ENCODE measurements at regions not wholly inside any gene's neighbourhood (a gene's known extent, or its start where the extent isn't known, plus 50 kb on each side); places are given as distances from the start of the nearest gene placed in this dataset.
"Not testable (repeated sequence)": the region's sequence is repeated elsewhere in the genome, so short reads cannot be mapped to it uniquely, and the experiment has no call there.

DNA sequence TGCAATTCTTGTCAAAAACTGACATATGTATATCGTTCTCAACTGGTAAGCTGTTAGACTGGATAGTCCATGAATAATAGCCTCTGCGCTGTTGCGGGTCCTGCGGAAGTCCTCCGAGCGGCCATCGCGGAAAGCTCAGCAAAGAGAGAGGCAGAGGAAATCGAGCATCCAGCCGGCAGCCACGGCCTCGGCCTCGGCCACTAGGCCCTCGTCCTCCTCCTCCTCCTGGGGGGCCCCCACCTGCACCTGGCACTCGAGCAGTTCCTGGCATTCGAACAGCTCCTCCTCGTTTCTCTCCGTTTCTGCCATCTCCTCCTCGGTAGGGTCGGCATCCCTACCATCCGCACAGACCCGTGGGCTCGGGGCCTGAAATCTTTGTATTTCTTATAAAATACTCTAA lies 111.2 kb upstream of the CYLC1 start:
- 90% methylated on average over 21 to 23 of the region's 23 CpGs for WGBS, 2 donors
- intact Hi-C loops (cut with DNase I); H3K4me1 ChIP-seq; H3K36me3 ChIP-seq; ATAC-seq; H3K27me3 ChIP-seq; DNase-seq; H3K9me3 ChIP-seq; H3K4me3 ChIP-seq; H3K27ac ChIP-seq: not testable (repeated sequence)

DNA sequence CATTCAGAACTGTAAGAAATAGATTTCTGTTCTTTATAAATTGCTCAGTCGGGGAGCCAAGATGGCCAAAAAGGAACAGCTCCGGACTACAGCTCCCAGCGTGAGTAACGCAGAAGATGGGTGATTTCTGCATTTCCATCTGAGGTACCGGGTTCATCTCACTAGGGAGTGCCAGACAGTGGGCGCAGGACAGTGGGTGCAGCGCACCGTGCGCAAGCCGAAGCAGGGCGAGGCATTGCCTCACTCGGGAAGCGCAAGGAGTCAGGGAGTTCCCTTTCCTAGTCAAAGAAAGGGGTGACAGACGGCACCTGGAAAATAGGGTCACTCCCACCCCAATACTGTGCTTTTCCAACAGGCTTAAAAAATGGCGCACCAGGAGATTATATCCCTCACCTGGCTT lies 110.5 kb upstream of the CYLC1 start:
- H3K36me3 ChIP-seq; H3K9me3 ChIP-seq; H3K4me1 ChIP-seq; DNase-seq; ATAC-seq; H3K4me3 ChIP-seq; intact Hi-C loops (cut with DNase I); H3K27me3 ChIP-seq; H3K27ac ChIP-seq: not testable (repeated sequence)
- WGBS, 2 donors: 71 to 93% methylated on average over 7 to 14 of the region's 15 CpGs

DNA sequence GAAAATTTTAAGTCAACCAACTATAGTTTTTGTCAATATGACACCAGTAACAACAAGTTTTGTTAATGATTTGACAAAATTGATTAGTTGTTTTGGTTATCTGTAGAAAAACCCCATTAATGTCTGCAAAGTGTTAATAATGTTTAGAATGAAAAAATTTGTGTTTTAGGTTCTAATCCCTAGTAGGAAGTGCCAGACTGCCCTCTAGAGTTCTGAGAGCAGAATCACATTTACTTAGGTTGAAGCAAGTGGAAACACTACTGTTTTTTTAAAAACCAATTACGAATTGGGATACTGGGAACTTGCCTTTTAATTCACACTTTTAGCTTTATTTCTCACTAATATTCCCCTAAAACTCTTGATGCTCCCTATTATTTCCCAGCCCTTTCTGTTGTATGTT lies 101.1 kb upstream of the CYLC1 start:
- H3K4me1 ChIP-seq: no peaks in the 10 kb centered on the region
- 7 to 12% methylated on average over 1 of the region's 1 CpG for WGBS, 2 donors

DNA sequence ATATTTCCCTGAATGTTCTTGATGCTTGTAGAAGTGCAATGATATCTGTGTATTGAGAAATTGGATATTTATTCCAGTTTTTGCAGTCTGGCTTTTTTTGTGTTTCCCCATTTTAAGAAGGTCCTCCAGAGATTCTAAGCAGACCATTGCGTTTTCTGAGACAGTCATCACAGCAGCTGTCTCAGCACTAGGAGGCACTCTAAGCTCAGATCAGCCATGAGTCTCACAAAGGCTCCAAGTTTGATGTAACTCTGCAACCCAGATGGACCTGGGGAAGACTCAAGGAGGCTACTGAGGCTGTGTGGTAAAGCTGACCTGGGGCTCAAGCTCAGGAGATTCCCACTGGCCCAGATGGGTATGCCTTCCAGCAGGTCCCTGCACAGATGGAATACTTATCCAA lies 89.3 kb upstream of the CYLC1 start:
- intact Hi-C loops (cut with DNase I): no loop called here
- Histone ChIP-seq H3K36me3 (no peaks in the 10 kb centered on the region), H3K27ac (no peak overlapping the region), H3K9me3 (no peaks in the 10 kb centered on the region), H3K27me3 (no peaks in the 10 kb centered on the region), H3K4me1 (no peaks in the 10 kb centered on the region), H3K4me3 (no peak overlapping the region)
- TF ChIP-seq, protein P1, sequence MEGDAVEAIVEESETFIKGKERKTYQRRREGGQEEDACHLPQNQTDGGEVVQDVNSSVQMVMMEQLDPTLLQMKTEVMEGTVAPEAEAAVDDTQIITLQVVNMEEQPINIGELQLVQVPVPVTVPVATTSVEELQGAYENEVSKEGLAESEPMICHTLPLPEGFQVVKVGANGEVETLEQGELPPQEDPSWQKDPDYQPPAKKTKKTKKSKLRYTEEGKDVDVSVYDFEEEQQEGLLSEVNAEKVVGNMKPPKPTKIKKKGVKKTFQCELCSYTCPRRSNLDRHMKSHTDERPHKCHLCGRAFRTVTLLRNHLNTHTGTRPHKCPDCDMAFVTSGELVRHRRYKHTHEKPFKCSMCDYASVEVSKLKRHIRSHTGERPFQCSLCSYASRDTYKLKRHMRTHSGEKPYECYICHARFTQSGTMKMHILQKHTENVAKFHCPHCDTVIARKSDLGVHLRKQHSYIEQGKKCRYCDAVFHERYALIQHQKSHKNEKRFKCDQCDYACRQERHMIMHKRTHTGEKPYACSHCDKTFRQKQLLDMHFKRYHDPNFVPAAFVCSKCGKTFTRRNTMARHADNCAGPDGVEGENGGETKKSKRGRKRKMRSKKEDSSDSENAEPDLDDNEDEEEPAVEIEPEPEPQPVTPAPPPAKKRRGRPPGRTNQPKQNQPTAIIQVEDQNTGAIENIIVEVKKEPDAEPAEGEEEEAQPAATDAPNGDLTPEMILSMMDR (IDR thresholded peaks at IDR 0.05): no peak
- DNase-seq (no peak), ATAC-seq (no peak)
- WGBS, 2 donors: 27% methylated on average over 1 of the region's 1 CpG

More for the DNA sequence above, 101.1 kb upstream of the CYLC1 start:
- ATAC-seq (no peak), DNase-seq (no peak)
- H3K36me3 ChIP-seq: no peaks in the 10 kb centered on the region
- H3K27ac ChIP-seq: no peak overlapping the region
- no peak overlapping the region for H3K4me3 ChIP-seq
- H3K27me3 ChIP-seq: no peaks in the 10 kb centered on the region
- H3K9me3 ChIP-seq: no peaks in the 10 kb centered on the region
- intact Hi-C loops (cut with DNase I): no loop called here
- TF ChIP-seq, protein P1 (IDR thresholded peaks at IDR 0.05): peak in 4 of 9 donors; percentile 7 to 45 (median 25)

Measured in heart right ventricle (tissue), 16 donors.